HG03520 (cell line): ENCODE measurements at regions not wholly inside any gene's neighbourhood (a gene's known extent, or its start where the extent isn't known, plus 50 kb on each side); places are given as distances from the start of the nearest gene placed in this dataset.
"Not testable (repeated sequence)": the region's sequence is repeated elsewhere in the genome, so short reads cannot be mapped to it uniquely, and the experiment has no call there.

Experiments
- ATAC-seq: cut with Tn5 transposase; IDR thresholded peaks from one replicate; pipeline ENCODE4 v1.9.1; 2021; ENCODE audit warnings: mild to moderate bottlenecking, moderate library complexity; ENCODE audit not compliant: unreplicated experiment

DNA sequence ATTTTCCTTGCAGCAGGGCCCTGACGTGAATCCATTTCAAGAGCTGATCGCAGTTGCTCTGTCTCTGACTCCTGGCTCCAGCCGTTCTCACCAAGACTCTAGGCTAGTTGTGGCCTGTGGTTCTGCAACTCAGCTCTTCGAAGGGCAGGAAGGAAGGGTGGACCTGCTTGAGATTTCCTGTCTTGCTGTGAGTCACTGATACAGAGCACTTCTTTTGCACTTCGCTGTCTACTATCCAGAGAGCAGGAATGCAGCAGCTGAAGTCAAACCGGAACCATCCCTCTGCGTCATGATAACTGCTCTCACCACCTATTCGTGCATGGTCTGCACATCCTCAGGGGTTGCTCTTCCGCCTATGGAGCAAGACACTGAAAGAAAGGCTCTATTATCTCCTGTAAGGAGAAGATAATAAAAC lies 59.7 kb downstream of the RAP2B start:
- ATAC-seq: peak; percentile 94

- ATAC-seq: not testable (repeated sequence)
These were observed 64.9 kb downstream of the RAP2B start for GRCh38 chr3:153226877-153227276.

DNA sequence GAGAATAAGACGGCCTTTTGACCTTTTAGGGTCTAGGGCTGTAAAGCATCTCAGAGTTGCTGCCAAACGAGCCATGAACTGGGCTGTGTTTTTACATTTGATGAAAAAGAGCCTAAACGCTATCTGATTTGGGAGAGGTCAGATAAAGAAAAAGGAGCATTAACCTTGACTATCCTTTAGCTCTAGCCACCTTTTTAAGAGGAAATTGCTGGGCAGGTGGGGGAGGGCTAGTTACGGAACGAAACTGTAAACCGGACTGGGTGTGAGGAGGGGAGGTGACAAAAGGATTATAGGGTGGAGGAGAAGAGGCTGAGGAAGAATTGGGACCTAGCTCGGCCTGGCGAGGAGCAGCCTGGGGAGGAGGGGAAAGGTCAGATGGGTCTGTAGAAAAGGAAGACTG lies 68.4 kb downstream of the RAP2B start:
- ATAC-seq: not testable (repeated sequence)

- not testable (repeated sequence) for ATAC-seq
These were observed 69.2 kb downstream of the RAP2B start for GRCh38 chr3:153231245-153231644.

DNA sequence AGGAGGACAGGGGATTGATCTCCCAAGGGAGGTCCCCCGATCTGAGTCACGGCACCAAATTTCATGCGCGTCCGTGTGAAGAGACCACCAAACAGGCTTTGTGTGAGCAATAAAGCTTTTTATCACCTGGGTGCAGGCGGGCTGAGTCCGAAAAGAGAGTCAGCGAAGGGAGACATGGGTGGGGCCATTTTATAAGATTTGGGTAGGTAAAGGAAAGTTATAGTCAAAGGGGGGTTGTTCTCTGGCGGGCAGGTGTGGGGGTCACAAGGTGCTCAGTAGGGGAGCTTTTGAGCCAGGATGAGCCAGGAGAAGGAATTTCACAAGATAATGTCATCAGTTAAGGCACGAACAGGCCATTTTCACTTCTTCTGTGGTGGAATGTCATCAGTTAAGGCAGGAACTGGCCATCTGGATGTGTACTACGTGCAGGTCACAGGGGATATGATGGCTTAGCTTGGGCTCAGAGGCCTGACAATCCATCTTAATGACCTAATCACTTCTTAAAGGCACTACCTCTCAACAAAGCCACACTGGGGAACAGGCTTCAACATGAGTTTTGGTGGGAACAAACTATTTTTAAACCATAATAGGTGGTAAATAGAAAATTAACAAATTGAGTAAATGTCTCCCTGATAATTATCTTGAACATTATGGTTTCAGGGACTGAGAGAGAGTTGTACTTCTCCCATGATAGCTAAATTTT lies 70.2 kb downstream of the RAP2B start:
- ATAC-seq: not testable (repeated sequence)

GRCh38 chr3:153232851-153233271 lies 70.8 kb downstream of the RAP2B start:
- no peak for ATAC-seq

DNA sequence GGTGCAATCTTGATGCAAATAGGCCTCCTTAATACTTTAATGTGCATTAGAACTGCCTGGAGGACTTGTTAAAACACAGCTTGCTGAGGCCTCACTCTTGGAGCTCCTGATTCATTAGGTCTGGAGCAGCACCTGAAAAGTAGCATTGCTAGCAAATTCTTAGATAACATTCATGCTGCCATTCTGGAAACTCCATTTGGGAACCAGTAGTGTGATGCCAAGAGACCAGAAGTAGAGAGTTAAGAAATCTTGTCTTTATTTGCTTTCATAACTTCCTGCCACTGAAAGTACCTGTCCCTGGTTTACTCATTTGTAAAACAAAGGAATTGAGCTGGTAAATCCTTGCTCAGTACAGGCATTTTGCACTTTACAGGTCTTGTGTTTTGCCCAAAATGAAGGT lies 72.0 kb downstream of the RAP2B start:
- no peak for ATAC-seq

GRCh38 chr3:153242896-153243295 lies 80.9 kb downstream of the RAP2B start:
- ATAC-seq: no peak

DNA sequence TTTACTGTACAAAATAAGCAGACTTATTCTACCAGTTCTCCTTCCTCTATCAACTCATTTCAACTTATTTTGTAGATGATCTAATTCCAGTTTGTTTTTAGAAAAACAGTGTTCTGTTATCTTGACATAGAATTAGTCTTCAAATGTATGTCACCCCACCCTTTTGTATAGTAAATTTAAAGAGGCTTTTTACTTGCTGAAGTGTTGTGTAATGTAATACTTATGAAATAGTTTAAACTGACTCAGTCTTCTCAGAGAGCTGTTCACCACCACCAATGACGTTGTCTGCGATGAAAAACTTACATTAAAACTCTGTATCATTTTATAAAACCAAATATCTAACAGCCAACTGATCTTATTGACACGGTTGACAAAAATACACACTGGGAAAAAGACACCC lies 82.9 kb downstream of the RAP2B start:
- no peak for ATAC-seq

- no peak for ATAC-seq
These were observed 83.6 kb downstream of the RAP2B start for GRCh38 chr3:153245661-153246060.

GRCh38 chr3:153246331-153246730 lies 84.3 kb downstream of the RAP2B start:
- no peak for ATAC-seq

- no peak for ATAC-seq
These were observed 84.8 kb downstream of the RAP2B start for GRCh38 chr3:153246806-153247205.

- ATAC-seq: no peak
These were observed 85.6 kb downstream of the RAP2B start for GRCh38 chr3:153247331-153248330.

- ATAC-seq: not testable (repeated sequence)
These were observed 86.8 kb downstream of the RAP2B start for GRCh38 chr3:153248835-153249234.

DNA sequence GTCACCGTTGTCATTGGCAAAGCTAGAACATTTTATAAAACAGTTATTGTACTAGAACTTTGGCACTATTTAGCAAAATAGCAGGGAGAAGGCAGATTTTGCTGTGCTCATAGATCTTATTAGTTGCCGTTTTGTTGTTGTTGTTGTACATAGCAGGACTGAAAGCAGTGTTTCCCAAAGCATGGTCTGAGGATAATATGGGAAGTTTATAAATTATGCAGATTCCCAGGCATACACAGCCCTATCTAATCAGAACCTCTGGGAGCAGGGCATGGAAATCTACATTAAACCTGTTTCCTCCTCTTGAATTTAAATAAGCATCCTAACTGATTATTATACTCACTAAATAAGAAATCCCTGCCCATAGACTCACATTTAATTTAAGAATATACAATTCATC lies 87.9 kb downstream of the RAP2B start:
- no peak for ATAC-seq

DNA sequence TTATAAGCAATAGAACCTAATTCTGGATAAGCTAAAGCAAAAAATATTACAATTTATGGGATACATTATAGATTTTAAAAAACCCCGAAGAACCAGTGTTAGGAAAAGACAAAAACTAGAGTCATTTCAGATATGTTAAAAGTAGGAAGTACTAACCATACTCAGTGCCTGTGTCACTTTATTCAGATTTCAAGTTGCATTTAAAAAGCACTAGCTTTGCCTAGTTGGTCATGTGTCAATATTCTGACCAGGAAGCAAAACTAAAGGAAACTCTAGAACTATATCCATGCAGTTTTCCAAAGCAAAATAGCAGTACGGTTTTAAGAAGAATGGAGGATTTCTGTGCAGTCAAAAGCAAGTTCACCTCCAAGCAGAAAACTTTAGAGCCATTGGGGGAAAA lies 88.4 kb downstream of the RAP2B start:
- no peak for ATAC-seq

DNA sequence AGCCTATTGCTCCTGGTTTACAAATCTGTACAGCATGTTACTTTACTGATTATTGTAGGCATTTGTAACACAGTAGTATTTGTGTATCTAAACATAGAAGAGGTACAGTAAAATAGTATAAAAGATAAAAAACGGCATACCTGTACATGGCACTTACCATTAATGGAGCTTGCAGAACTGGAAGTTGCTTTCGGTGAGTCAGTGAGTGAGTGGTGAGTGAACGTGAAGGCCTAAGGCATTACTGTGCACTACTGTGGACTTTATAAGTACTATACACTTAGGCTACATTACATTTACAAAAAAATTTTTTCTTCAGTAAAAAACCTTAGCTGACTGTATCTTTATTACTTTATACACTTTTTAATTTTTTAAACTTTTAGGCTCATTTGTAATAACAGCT lies 90.9 kb downstream of the RAP2B start:
- no peak for ATAC-seq

GRCh38 chr3:153254361-153254760 lies 92.3 kb downstream of the RAP2B start:
- ATAC-seq: no peak

DNA sequence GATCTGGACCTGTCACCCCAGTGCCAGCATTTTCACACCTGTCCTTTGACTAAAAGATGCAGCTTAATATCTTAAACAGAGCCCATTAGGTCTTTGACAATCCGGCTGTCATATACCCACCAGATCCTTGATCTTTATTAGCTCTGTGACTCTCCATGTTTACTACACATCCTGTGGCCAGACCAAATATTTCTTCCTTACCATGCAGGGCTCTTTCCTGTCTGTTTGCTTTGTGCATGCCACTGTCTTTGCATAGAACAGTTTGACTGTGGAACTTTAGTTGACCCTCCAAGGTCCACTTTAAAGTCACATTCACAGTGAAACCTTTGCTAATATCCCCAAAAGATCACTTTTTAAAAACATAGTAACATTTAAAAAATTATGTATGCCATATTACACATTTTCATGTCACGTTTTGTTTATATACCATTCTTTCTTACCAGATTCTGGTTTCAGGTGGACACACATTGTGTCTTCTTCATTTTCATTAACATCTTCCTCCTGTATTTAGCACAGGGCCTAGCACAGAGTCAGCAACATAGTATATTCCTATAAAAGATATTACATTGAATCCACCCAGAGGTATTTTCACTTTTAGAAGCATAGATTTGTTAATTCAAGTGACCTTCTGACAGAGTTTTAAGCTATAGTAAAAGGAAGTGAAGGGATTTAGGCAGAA lies 95.8 kb downstream of the RAP2B start:
- ATAC-seq: no peak

GRCh38 chr3:153259956-153260355 lies 97.9 kb downstream of the RAP2B start:
- no peak for ATAC-seq

DNA sequence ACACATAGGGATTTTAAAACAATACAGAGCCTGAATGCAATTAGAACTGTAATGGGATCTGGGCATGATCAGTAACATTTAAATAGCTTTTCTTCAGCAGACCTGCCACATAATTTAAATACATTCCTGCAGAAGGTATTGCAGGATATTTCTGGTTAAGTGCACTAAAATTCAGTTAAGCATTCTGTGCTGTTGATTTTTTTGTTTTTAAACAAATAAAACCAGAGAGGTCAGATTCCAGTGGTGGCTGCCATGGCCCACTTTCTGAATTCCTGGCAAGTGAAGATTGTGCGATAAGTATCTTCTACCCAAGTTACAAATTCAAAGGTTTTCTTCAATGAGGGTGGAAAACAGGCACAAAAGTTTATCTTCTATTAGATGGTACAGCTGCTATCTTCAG lies 98.7 kb downstream of the RAP2B start:
- no peak for ATAC-seq
